ENCODE measurements at regions not wholly inside any gene's neighbourhood (a gene's known extent, or its start where the extent isn't known, plus 50 kb on each side); places are given as distances from the start of the nearest gene placed in this dataset.

DNA sequence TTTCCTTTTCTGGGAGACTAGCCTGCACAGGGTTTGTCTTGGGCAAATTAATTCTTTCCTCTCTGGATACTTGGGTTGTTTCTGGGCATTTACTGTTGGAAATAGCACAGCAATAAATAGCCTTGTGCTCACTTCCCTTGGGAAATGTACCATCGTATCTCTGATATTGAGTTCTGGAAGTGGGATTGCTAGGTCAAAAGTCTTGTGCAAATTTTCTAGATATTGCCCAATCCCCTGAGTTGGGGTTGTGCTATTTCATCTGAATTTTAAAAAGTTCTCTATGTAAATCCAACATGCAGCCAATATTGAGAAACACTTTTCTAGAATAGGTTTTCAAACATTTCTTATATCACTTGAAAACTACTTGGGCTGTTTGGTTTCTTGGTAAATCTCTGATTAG is 64.0 kb upstream of the ELOVL5 start:
- DNase-seq: no peak

GRCh38 chr6:53412021-53412715 is 63.4 kb upstream of the ELOVL5 start:
- DNase-seq: no peak

DNA sequence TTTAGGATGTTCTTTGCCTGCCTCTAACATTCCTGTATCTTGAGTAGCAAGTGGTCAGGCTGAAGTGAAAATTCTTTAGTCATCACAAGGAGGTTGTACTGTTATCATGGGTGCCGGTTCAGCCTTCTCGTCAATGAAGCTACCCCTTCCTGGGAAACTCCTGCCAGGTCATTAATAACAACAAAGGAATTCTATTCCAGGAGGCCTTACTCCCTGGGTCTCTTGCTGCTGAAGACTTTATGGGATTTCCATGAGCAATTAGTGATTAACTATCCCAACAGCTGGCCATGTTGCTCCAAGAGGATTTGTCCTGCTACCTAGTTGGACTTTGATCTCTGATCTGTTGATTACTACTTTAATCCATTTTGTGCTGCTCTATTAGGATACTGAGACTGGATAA is 62.7 kb upstream of the ELOVL5 start:
- DNase-seq: no peak

DNA sequence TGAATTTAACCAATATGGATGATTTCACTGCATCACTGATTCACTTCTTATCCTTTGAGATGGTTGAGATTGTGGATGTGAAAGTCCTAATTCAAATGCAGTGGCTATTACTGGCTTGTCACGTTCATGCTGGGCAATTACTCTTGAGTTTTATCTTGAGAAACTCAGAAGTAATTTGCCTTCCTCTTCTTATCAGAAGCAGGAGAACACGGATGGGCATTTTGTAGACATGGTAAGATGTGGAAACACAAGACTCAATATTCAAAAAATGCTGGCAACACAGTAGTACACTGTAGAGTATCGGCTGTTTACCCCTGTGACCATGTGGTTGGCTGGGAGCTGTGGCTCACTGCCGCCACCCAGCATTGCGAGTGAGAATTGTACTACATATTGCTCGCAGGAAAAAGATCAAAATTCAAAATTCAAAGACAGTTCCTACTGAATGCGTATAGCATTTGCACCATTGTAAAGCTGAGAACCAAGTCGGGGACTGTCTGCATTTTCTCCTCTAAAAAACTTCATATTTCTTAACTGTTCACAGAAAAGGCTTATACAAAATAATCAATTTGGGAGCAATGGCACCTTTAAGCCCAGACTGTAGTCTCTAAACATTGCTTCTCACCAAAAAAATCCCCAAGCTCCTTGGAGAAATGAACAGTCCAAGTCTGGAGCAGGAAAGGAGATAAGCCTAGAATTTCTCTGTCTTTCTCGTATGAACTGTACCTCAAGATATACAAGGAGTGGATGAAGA is 61.9 kb upstream of the ELOVL5 start:
- DNase-seq: no peak

DNA sequence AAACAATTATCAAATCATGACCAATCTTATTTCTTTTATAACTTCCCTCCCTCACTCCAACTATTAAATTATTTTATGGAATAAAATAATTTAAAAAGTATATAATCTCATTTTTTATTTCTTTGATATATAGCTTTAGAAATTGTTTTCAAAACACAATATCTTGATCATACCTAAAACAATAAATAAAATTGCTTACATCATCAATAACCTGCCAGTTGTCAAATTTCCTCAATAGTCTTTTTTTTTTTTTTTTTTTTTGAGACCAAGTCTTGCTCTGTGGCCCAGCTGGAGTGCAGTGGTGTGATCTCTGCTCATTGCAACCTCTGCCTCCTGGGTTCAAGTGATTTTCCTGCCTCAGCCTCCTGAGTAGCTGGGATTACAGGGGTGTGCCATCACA is 60.1 kb upstream of the ELOVL5 start:
- no peak for DNase-seq

GRCh38 chr6:53399027-53399344 is 50.2 kb upstream of the ELOVL5 start:
- DNase-seq: peak; percentile 4

DNA sequence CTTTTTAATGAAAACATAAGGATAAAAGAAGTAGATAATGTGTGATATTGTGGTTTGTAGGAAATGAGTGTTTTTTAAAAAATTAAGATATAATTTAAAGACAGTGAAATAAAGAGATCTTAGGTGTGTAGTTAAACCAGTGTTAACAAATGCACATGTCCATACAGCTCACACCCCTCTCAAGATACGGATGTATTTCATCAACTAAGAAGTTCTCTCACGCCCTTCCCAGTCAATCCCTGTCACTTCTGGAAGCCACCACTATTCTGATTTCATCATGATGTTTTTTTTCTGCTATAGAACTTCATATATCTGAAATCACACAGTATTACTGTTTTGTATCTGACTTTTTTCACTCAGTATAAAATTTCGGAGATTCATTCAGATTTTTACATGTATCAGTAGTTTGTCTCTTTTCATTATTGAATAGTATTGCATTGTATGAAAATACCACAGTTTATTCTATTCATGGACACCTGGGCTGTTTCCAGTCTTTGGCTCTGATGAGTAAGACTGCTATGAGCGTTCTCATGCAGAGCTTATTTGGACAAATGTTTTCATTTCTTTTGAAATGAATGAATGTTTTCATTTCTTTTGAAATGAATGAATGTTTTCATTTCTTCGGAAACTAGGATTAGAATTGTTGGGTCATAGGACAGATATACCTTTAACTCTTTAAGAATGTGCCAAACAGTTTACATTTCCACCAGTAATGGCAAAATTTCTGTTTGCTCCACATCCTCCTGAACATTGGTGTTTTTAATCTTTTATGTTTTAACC is 49.7 kb upstream of the ELOVL5 start:
- DNase-seq: no peak
